ENCODE measurements at regions not wholly inside any gene's neighbourhood (a gene's known extent, or its start where the extent isn't known, plus 50 kb on each side); places are given as distances from the start of the nearest gene placed in this dataset.

DNA sequence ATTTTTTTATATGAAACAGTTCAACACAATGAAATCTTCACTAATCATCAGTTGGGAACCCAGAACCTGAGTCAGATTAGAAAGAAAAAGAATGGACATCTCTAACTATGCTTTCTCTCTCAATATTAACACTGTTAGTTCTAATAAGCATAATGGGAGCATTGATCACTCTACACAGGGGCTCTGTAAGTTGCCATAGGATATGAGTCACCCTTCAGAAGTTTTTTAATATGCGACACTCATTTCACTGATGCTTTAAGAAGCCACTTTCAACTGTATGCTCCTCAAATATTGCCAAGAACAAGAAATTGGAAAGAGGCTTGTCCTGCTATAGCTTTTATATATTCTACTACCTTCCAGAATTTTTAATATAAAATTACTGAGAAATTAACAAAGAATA is 187.0 kb downstream of the AASDH start:
- peaks cover 0 to 1% (median 0%) of the 10 kb centered on the region in 7 donors for H3K9me3 Mint-ChIP-seq
- H3K9me3 ChIP-seq (replicated peaks in 1 of 2; ENCODE audit: control insufficient read depth in 1 of 2, insufficient read depth in 1 of 2, low read length in 2 of 2), result no peaks in the 10 kb centered on the region
- H3K36me3 Mint-ChIP-seq, result no peaks in the 10 kb centered on the region

GRCh38 chr4:56198265-56198664 is 189.0 kb downstream of the AASDH start:
- Histone ChIP-seq H3K27ac (ENCODE audit: low read depth in 1 of 2, low read length in 2 of 2) (no peak overlapping the region), H2AFZ (ENCODE audit: insufficient read depth, low read depth, low read length, poor library complexity, severe bottlenecking) (no peak overlapping the region), H3K4me1 (ENCODE audit: control insufficient read depth in 1 of 2, insufficient read depth in 2 of 2, low read length in 2 of 2) (no peaks in the 10 kb centered on the region), H3K9ac (ENCODE audit: insufficient read depth, low read length, poor library complexity, severe bottlenecking) (no peak overlapping the region), H3K27me3 (ENCODE audit: control insufficient read depth in 2 of 2, insufficient read depth in 2 of 2, low read length in 2 of 2) (no peaks in the 10 kb centered on the region), H3K9me3 (replicated peaks in 1 of 2; ENCODE audit: control insufficient read depth in 1 of 2, insufficient read depth in 1 of 2, low read length in 2 of 2) (no peaks in the 10 kb centered on the region), H3K4me2 (replicated peaks; ENCODE audit: extremely low read depth, low read length, poor library complexity, severe bottlenecking) (no peak overlapping the region), H4K20me1 (ENCODE audit: insufficient read depth, low read length) (no peaks in the 10 kb centered on the region), H3K36me3 (replicated peaks in 1 of 2; ENCODE audit: control insufficient read depth in 1 of 2, insufficient read depth in 2 of 2, low read length in 2 of 2) (no peaks in the 10 kb centered on the region), H3K79me2 (ENCODE audit: insufficient read depth, low read length) (no peaks in the 10 kb centered on the region), H3K4me3 (replicated peaks in 1 of 3; ENCODE audit: low read depth in 2 of 3, low read length in 3 of 3) (no peak overlapping the region)
- Mint-ChIP-seq H3K4me3 (no peak overlapping the region), H3K27ac (no peak overlapping the region), H3K36me3 (no peaks in the 10 kb centered on the region), H3K9me3 (peaks cover 0 to 1% (median 0%) of the 10 kb centered on the region in 7 donors), H3K4me1 (no peaks in the 10 kb centered on the region), H3K27me3 (ENCODE audit: low read depth in 3 of 3) (no peaks in the 10 kb centered on the region)
- intact Hi-C loops (cut with micrococcal nuclease), result no loop called here
- DNase-seq, result no peak
- WGBS (ENCODE audit: insufficient coverage), result no CpG with 5 or more reads among the region's 2 CpGs
- TF ChIP-seq CTCF (IDR thresholded peaks at IDR 0.05), result no peak

More for the DNA sequence above, 187.0 kb downstream of the AASDH start:
- H4K20me1 ChIP-seq (ENCODE audit: insufficient read depth, low read length), result no peaks in the 10 kb centered on the region
- H3K79me2 ChIP-seq (ENCODE audit: insufficient read depth, low read length), result no peaks in the 10 kb centered on the region
- H3K36me3 ChIP-seq (replicated peaks in 1 of 2; ENCODE audit: control insufficient read depth in 1 of 2, insufficient read depth in 2 of 2, low read length in 2 of 2), result no peaks in the 10 kb centered on the region
- no peak overlapping the region for H3K9ac ChIP-seq (ENCODE audit: insufficient read depth, low read length, poor library complexity, severe bottlenecking)
- DNase-seq, result no peak
- no peak overlapping the region for H2AFZ ChIP-seq (ENCODE audit: insufficient read depth, low read depth, low read length, poor library complexity, severe bottlenecking)
- H3K4me3 ChIP-seq (replicated peaks in 1 of 3; ENCODE audit: low read depth in 2 of 3, low read length in 3 of 3), result no peak overlapping the region
- TF ChIP-seq CTCF (IDR thresholded peaks at IDR 0.05), result no peak
- no CpG with 5 or more reads among the region's 1 CpG for WGBS (ENCODE audit: insufficient coverage)
- Mint-ChIP-seq H3K4me1 (no peaks in the 10 kb centered on the region), H3K27me3 (ENCODE audit: low read depth in 3 of 3) (peaks cover 0 to 2% (median 0%) of the 10 kb centered on the region in 3 donors), H3K4me3 (no peak overlapping the region), H3K27ac (no peak overlapping the region)
- H3K27ac ChIP-seq (ENCODE audit: low read depth in 1 of 2, low read length in 2 of 2), result no peak overlapping the region
- H3K4me1 ChIP-seq (ENCODE audit: control insufficient read depth in 1 of 2, insufficient read depth in 2 of 2, low read length in 2 of 2), result no peaks in the 10 kb centered on the region
- intact Hi-C loops (cut with micrococcal nuclease), result no loop called here
- H3K4me2 ChIP-seq (replicated peaks; ENCODE audit: extremely low read depth, low read length, poor library complexity, severe bottlenecking), result no peak overlapping the region
- no peaks in the 10 kb centered on the region for H3K27me3 ChIP-seq (ENCODE audit: control insufficient read depth in 2 of 2, insufficient read depth in 2 of 2, low read length in 2 of 2)
